OCI-M1 (cell line): ENCODE measurements at regions not wholly inside any gene's neighbourhood (a gene's known extent, or its start where the extent isn't known, plus 50 kb on each side); places are given as distances from the start of the nearest gene placed in this dataset.
"Not testable (repeated sequence)": the region's sequence is repeated elsewhere in the genome, so short reads cannot be mapped to it uniquely, and the experiment has no call there.

Source experiments
- DNase-seq: peaks from one replicate; lab custom pipeline; 2025; lab: John Stamatoyannopoulos, UW

DNA sequence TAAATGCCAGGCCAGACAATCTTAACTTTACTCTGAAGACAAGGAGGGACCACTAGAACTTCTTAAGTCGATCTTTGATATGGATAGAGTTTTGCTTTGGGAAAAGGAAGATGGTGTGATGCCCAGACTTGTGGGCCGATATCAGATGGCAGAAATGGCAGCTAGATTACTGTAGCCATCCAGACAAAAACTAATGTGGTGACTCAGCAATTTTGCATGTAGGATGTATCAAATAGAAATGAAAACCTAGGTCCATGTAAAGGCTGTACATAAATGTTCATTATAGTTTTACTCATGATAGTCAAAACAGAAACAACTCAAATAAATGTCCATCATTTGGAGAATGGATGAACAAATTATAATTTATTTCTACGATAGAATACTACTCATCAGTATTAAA, 121.5 kb downstream of the APIP start:
- DNase-seq: no peak

DNA sequence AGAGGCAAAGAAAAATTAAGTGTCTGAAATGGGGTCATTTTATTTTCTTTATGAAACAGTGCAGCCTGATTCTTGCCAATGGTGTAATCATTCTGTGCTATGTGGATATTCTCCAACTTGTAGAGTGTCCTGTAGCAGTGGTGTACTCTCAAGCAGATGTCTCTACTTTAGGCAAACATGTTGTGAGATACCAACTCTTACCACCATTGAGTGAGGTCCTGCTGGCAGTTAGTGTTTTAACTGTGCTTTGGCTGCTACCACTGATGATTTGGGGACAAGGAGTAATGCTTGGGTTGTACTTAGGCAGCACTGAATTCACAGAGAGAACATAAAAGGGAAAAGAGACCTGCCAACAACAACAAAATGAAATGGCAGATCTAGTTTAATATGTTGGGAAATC, 122.5 kb downstream of the APIP start:
- DNase-seq: no peak

DNA sequence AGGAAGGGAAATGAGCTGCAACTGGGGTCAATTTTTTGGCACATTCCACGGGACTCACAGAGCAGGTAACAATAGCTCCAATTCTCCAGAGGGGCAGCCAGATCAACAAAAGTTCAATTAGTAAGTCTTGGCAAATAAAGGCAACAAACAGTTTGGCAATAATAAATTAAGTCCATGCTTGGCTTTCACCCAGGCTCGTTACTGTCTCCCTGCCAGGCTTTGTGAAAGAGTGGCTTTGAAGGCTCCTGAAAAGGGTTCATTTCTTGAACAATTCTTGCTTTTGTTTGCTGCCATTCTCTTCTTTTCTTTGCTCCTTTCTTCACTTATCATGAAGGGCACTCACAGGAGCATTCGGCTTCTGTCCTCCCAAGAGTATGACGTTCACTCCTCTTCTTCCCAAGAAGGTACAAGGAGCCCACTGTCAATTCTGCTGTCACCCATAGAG, 123.3 kb downstream of the APIP start:
- DNase-seq: no peak

- peak; percentile 81 for DNase-seq
Measured at GRCh38 chr11:34791780-34792542, 124.2 kb downstream of the APIP start.

DNA sequence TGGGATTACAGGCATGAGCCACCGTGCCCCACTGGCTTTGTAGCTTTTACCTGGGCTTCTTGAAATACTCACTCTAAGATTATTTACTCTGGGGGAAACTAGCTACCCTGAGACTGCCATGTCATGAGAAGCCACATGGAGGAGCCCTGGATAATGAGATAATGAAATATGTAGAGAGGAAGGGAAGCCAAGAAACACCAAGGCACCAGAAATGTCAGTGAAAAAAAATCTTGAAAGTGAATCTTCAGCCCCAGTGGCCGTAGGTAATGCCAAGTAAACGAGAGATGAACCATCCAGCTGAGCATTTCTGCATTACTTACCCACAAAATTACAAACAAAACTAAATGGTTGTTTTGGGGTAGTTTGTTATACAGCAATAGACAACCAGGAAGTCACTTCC, 125.6 kb downstream of the APIP start:
- peak; percentile 71 for DNase-seq

DNA sequence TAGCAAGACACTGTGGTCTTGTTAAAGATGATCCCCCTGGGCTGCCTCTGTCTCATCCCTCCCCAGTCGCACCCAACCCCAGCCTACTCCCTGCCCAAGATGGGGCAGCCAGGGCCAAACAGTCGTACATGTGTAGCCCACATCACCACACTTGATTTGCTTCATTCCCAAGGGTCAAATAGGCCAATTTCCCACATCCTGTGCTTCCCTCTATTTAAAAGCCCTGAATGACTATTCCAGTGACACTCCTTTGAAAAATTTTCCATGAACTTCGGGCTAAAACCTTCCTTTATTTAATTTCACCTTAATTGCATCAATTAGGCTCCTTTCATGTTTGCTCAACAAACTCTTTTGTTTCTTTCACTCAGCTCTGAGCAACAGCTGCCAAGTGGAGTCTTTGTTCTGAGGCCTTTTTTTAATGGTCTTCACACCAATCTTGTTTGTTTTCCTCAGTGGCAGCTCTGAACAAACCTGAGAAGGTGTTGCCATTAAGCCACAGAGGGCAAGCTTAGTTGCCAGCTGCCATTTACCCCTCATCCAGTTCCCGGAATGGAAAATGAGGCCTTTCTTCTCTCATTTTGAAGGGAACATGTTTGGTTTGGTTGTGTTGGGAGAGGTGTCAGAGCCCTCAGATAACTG, 126.9 kb downstream of the APIP start:
- DNase-seq: no peak

GRCh38 chr11:34788642-34789041, 127.5 kb downstream of the APIP start:
- no peak for DNase-seq

DNA sequence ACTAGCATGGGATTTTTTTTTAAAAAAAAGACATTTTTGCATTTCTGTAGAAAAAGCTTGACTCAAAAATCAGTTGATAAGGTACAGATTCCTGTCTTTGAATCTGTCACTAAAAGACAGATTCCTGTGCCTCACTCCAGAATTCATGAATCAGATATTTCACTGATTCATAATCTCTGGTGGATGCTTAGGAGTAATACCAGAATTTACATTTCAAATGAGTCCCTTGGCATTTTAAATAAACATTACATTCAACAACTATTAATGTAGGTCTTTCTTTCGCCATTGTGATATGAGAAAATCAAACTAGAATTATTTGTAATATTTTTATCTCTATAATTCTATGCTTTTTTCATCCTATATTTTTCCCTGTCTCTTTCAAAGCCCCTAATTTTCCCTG, 128.3 kb downstream of the APIP start:
- DNase-seq: no peak

- no peak for DNase-seq
Measured at GRCh38 chr11:34787348-34787747, 128.8 kb downstream of the APIP start.

DNA sequence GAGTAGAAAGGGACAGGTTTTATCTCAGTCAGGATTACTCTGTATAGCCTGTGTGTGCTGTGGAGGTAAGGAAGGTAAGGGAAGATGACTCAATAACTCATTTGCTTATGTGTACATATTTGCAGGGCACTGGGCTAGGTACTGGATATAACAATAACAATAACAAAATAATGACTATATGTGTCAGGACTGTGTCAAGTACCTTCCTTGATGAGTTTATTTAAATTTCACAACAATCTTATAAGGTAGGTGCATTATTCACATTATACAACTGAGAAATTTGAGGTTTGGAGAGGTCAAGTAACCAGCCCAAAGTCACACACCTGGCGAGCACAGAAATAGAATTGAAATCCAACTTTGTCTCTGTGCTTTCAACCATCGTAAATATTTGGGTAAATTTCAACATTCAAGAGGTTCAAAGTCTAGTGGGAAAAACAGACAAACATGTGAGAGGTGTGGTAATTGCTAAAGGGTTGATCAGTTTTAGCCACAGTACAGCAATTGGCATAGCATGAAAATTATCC, 131.8 kb downstream of the APIP start:
- no peak for DNase-seq

DNA sequence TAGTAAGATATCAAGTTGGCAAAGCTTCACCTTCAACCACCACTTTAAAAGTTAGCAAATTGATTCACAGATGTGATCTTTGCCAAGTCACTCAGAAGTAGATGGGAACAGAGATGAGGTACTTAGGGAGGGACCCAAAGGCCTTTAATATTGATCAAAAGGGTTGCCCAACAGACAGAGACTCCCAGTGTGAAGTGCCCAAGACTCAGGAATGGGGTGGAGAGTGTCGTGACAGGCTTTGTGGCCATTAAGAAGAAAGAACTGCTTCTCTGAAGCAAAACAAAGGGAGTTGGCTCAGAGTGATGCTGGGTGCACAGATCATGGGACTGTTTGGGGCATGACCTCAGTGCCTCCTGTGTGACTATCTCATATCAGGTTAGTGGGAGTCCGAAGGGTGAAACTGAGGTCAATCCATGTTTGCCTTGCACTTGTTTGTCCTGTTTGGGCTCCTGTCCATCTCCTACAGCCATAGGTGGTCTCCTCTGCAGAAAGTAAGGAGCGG, 132.3 kb downstream of the APIP start:
- DNase-seq: no peak

DNA sequence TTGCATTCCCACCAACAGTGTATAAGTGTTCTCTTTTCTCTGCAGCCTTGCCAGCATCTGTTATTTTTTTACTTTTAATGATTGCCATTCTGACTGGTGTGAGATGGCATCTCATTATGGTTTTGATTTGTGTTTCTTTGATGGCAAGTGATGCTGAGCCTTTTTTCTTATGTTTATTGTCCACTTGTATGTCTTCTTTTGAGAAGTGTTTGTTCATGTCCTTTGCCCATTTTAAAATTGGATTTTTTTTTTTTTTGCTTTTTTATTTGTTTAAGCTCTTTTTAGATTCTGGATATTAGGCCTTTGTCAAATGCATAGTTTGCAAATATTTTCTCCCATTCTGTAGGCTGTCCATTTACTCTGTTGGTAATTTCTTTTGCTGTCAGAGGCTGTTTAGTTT, 134.4 kb downstream of the APIP start:
- not testable (repeated sequence) for DNase-seq

DNA sequence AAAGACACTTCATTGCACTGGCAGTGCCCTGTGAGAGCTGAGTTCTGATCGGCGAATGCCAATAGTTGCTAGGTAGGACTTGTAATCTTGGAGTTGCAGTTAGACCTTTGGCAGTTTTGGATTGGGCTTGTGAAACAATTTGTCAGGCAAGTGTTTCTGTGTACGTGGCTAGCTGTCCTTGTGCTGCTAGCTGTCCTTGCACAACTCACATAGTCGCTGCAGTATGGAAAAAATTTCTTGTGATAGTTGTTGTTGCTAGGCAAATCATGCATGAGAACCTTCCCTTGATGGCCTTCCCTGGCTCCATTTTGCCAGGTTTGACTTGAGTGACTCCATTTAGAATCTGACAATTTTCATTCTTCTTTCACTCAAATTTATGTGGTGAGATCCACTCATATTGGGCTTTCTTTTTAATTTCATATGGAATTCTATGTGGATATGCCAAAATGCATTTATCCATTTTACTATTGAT, 140.7 kb downstream of the APIP start:
- no peak for DNase-seq

DNA sequence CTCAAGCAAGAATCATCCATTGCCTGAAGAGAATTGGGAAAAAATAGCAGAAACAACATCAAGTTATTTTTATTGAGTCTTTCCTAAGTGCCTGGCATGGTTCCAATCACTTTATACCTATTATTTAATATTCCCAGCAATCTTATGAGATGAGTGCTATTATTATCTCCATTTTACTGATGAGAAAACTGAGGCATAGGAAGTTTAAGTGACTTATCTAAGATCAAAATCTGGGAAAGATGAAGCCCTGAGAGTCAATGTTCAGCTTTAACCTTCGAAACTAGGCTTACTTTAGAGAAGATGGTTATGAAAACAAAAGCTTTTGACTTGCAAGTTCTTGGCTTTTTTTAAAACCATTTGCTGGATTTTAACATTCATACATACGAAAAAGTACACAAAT, 141.6 kb downstream of the APIP start:
- no peak for DNase-seq

GRCh38 chr11:34773826-34774225, 142.4 kb downstream of the APIP start:
- no peak for DNase-seq

GRCh38 chr11:34773211-34773610, 143.0 kb downstream of the APIP start:
- DNase-seq: no peak

GRCh38 chr11:34770111-34770510, 146.1 kb downstream of the APIP start:
- no peak for DNase-seq

DNA sequence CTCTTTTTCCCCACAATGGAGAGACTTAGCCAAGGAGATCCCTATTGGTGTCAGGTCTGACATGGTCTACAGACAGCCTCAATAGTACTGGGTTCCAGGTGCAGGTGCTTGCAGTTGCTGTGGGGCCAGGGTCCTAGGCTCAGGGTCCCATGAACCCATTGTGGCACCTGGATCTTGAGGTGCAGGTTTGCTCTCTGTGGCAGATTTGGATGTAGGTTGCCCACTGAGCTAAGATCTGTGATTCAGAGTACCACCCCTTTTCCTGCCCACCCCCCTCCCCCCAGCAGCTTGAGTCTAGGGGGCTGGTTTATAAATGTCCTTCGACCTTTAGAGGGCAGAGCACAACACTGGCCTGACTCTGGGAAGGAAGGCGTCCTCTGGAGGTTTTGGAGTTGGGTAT, 147.0 kb downstream of the APIP start:
- no peak for DNase-seq

DNA sequence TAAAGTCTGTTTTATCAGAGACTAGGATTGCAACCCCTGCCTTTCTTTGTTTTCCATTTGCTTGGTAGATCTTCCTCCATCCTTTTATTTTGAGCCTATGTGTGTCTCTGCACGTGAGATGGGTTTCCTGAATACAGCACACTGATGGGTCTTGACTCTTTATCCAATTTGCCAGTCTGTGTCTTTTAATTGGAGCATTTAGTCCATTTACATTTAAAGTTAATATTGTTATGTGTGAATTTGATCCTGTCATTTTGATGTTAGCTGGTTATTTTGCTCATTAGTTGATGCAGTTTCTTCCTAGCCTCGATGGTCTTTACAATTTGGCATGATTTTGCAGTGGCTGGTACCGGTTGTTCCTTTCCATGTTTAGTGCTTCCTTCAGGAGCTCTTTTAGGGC, 141.7 kb downstream of the EHF start:
- not testable (repeated sequence) for DNase-seq

DNA sequence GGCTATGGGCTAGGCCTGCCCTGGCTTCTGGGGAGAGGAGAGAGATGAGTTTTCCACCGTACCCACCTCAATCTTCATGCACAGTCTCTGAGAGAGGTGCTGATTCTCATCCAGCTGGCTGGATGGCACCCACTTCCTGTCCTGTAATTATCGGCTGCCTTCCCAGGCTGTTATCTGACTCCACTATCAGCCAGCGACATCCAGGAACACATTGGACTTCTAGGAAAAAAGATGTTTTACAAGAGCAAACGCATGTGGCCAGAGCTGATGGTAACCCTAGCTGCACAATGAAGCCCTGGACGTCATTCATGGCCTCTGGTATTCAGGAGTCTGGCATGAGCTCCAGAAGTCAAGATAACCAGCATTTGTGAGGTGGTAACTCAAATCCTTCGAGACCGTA, 137.4 kb downstream of the EHF start:
- no peak for DNase-seq

DNA sequence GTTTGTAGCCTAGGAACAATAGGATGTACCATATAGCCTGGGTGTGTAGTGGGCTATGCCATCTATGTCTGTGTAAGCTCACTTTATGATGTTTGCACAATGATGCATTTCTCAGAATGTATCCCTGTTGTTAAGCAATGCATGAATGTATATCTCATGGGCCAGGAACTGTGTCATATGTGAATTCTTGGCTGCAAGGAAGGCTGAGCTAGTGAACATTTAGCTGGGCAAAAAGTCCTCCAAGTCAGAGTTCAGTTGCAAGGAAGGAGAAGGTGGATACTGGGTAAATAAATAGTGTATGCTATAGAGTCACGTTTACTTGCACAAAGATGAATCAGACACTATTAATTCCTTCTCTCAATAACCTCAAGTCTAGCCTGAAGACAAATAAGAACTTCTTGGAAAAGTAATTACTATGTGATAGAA, 136.1 kb downstream of the EHF start:
- DNase-seq: no peak

DNA sequence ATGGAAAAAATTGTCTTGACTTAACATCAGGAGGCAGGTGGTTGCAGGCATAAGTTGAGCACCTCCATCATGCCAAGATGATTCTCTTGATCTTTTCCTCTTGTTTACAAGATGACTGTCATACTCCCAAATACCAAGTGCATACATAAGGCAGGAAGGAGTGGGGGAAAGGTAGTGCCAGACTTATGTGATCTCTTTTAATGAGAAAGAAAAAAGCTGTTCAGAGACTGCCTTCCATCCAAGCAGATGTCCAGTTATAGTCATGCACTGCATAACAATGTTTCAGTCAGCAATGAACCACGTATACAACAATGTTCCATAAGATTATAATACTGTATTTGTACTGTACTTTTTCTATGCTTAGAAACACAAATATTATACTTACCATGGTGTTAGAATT, 135.7 kb downstream of the EHF start:
- no peak for DNase-seq

GRCh38 chr11:34755671-34756070, 134.8 kb downstream of the EHF start:
- DNase-seq: no peak
